ENCODE measurements at regions not wholly inside any gene's neighbourhood (a gene's known extent, or its start where the extent isn't known, plus 50 kb on each side); places are given as distances from the start of the nearest gene placed in this dataset.

DNA sequence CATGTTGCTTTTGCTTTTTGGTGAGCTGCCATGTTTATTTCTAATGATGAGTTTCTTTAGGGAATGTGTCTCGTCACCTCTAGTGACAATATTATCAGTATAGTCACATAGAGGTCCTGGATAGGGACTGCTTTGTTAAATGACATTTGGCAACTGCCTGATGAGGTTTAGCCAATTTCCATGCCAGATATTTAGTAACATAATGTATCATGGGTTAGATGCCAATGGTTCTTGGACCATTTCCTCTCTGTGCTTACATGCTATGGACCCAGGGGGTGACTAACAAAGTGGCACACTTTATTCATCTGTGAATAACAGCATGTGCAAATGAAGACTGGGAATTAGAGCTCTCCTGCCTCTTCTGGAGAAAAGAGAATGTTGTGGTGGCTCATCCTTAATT, 56.2 kb upstream of the RAB27B start:
- no peak overlapping the region for H3K4me3 ChIP-seq (replicated peaks in 1 of 2; ENCODE audit: low read depth in 1 of 2, low read length in 2 of 2)
- no peaks in the 10 kb centered on the region for H3K9me2 ChIP-seq (ENCODE audit: insufficient read depth)
- POLR2A ChIA-PET: no interaction called here
- no peaks in the 10 kb centered on the region for H3K79me2 ChIP-seq (ENCODE audit: insufficient read depth, low read length)
- no peaks in the 10 kb centered on the region for H4K20me1 ChIP-seq (ENCODE audit: insufficient read depth)
- H3K9me3 ChIP-seq (ENCODE audit: control insufficient read depth in 1 of 2, insufficient read depth in 1 of 2, low read depth in 1 of 2, low read length in 2 of 2): no peaks in the 10 kb centered on the region
- no peak overlapping the region for H3K4me2 ChIP-seq (ENCODE audit: low read length)
- no peak overlapping the region for H2AFZ ChIP-seq (ENCODE audit: low read depth, low read length, poor library complexity, severe bottlenecking)
- no peak for ATAC-seq
- peaks cover 12 to 26% of the 10 kb centered on the region in 2 experiments for H3K4me1 ChIP-seq (ENCODE audit: control insufficient read depth in 1 of 2, insufficient read depth in 2 of 2, low read length in 2 of 2)
- TF ChIP-seq EGR1 (IDR thresholded peaks at IDR 0.05; ENCODE audit: low read depth) (no peak), SP1 (IDR thresholded peaks at IDR 0.05; ENCODE audit: low read depth) (no peak), TCF7L2 (IDR thresholded peaks at IDR 0.05; ENCODE audit: borderline replicate concordance, extremely low read depth, insufficient read depth, insufficient read length) (no peak), EZH2 (IDR thresholded peaks at IDR 0.05) (no peak)
- TF ChIP-seq, protein P1, sequence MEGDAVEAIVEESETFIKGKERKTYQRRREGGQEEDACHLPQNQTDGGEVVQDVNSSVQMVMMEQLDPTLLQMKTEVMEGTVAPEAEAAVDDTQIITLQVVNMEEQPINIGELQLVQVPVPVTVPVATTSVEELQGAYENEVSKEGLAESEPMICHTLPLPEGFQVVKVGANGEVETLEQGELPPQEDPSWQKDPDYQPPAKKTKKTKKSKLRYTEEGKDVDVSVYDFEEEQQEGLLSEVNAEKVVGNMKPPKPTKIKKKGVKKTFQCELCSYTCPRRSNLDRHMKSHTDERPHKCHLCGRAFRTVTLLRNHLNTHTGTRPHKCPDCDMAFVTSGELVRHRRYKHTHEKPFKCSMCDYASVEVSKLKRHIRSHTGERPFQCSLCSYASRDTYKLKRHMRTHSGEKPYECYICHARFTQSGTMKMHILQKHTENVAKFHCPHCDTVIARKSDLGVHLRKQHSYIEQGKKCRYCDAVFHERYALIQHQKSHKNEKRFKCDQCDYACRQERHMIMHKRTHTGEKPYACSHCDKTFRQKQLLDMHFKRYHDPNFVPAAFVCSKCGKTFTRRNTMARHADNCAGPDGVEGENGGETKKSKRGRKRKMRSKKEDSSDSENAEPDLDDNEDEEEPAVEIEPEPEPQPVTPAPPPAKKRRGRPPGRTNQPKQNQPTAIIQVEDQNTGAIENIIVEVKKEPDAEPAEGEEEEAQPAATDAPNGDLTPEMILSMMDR (IDR thresholded peaks at IDR 0.05 in 2 of 3, conservative IDR thresholded peaks at IDR 0.05 in 1 of 3; ENCODE audit: borderline replicate concordance in 1 of 3, insufficient read depth in 1 of 3, low read depth in 2 of 3, low read length in 2 of 3): no peak
- RAD21 ChIA-PET (ENCODE audit: low non-redundant PET in 1 of 2, low total read pairs in 2 of 2, uncharacterized antibody in 2 of 2, unreplicated experiment in 2 of 2): no interaction called here
- no peaks in the 10 kb centered on the region for H3K27me3 ChIP-seq (ENCODE audit: insufficient read depth, low read length)
- no peak overlapping the region for H3K9ac ChIP-seq (ENCODE audit: low read length)
- no TSS peak for BruUV-seq (replicated peaks)
- no peak overlapping the region for H3K27ac ChIP-seq (ENCODE audit: low read depth, low read length)
- no peaks in the 10 kb centered on the region for H3K36me3 ChIP-seq (ENCODE audit: control insufficient read depth in 1 of 2, insufficient read depth in 2 of 2, low read length in 2 of 2)
- intact Hi-C loops (cut with micrococcal nuclease): no loop called here
- DNase-seq (ENCODE audit: low read depth, low spot score): no peak
- CTCF ChIA-PET: no interaction called here

DNA sequence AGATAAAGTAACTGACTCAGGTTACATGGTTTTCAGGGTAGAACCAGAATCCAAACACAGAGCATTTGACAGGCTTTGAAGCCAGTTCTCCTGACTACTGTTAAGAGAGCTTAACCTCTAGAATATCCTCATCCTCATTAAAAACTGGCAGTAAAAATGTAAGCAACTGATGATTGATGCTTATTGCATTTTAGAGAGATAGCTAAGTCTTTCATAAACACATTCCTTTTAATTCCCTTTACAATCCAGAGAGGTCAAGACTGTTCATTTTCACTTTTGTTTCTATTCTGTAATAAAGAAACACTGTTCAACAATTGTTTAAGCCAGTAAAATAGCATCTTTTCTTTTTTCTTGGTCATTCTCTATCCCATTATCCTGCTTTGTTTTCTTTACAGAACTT, 53.9 kb upstream of the RAB27B start:
- Histone ChIP-seq H2AFZ (ENCODE audit: low read depth, low read length, poor library complexity, severe bottlenecking) (no peak overlapping the region), H3K27me3 (ENCODE audit: insufficient read depth, low read length) (no peaks in the 10 kb centered on the region), H3K9me2 (ENCODE audit: insufficient read depth) (no peaks in the 10 kb centered on the region), H3K36me3 (ENCODE audit: control insufficient read depth in 1 of 2, insufficient read depth in 2 of 2, low read length in 2 of 2) (no peaks in the 10 kb centered on the region), H3K9me3 (ENCODE audit: control insufficient read depth in 1 of 2, insufficient read depth in 1 of 2, low read depth in 1 of 2, low read length in 2 of 2) (no peaks in the 10 kb centered on the region), H3K4me1 (ENCODE audit: control insufficient read depth in 1 of 2, insufficient read depth in 2 of 2, low read length in 2 of 2) (peaks cover 16 to 38% of the 10 kb centered on the region in 2 experiments), H3K4me2 (ENCODE audit: low read length) (no peak overlapping the region), H3K79me2 (ENCODE audit: insufficient read depth, low read length) (no peaks in the 10 kb centered on the region), H3K9ac (ENCODE audit: low read length) (no peak overlapping the region), H4K20me1 (ENCODE audit: insufficient read depth) (no peaks in the 10 kb centered on the region), H3K27ac (ENCODE audit: low read depth, low read length) (no peak overlapping the region), H3K4me3 (replicated peaks in 1 of 2; ENCODE audit: low read depth in 1 of 2, low read length in 2 of 2) (no peak overlapping the region)
- no peak for ATAC-seq
- DNase-seq (ENCODE audit: low read depth, low spot score): no peak
- intact Hi-C loops (cut with micrococcal nuclease): no loop called here
- RAD21 ChIA-PET (ENCODE audit: low non-redundant PET in 1 of 2, low total read pairs in 2 of 2, uncharacterized antibody in 2 of 2, unreplicated experiment in 2 of 2): no interaction called here
- BruUV-seq (replicated peaks): no TSS peak
- POLR2A ChIA-PET: interaction anchor here (1.1 kb wide), 1 partner anchor 12 kb away, joined by 3 read pairs; no protein-coding TSS in a partner anchor
- CTCF ChIA-PET: no interaction called here
- TF ChIP-seq, protein P2, sequence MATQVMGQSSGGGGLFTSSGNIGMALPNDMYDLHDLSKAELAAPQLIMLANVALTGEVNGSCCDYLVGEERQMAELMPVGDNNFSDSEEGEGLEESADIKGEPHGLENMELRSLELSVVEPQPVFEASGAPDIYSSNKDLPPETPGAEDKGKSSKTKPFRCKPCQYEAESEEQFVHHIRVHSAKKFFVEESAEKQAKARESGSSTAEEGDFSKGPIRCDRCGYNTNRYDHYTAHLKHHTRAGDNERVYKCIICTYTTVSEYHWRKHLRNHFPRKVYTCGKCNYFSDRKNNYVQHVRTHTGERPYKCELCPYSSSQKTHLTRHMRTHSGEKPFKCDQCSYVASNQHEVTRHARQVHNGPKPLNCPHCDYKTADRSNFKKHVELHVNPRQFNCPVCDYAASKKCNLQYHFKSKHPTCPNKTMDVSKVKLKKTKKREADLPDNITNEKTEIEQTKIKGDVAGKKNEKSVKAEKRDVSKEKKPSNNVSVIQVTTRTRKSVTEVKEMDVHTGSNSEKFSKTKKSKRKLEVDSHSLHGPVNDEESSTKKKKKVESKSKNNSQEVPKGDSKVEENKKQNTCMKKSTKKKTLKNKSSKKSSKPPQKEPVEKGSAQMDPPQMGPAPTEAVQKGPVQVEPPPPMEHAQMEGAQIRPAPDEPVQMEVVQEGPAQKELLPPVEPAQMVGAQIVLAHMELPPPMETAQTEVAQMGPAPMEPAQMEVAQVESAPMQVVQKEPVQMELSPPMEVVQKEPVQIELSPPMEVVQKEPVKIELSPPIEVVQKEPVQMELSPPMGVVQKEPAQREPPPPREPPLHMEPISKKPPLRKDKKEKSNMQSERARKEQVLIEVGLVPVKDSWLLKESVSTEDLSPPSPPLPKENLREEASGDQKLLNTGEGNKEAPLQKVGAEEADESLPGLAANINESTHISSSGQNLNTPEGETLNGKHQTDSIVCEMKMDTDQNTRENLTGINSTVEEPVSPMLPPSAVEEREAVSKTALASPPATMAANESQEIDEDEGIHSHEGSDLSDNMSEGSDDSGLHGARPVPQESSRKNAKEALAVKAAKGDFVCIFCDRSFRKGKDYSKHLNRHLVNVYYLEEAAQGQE (IDR thresholded peaks at IDR 0.05; ENCODE audit: low read depth): no peak
- TF ChIP-seq, protein P1 (IDR thresholded peaks at IDR 0.05 in 2 of 3, conservative IDR thresholded peaks at IDR 0.05 in 1 of 3; ENCODE audit: borderline replicate concordance in 1 of 3, insufficient read depth in 1 of 3, low read depth in 2 of 3, low read length in 2 of 3): no peak
- TF ChIP-seq FOSL1 (IDR thresholded peaks at IDR 0.05; ENCODE audit: low read depth) (no peak), EGR1 (IDR thresholded peaks at IDR 0.05; ENCODE audit: low read depth) (no peak), POLR2A (IDR thresholded peaks at IDR 0.05; ENCODE audit: borderline replicate concordance, extremely low read depth, insufficient read depth, insufficient read length) (no peak), ZFX (IDR thresholded peaks at IDR 0.05) (no peak), SIN3A (IDR thresholded peaks at IDR 0.05; ENCODE audit: low read depth) (no peak), EZH2 (IDR thresholded peaks at IDR 0.05) (no peak), TCF7L2 (IDR thresholded peaks at IDR 0.05; ENCODE audit: borderline replicate concordance, extremely low read depth, insufficient read depth, insufficient read length) (no peak)
- TF ChIP-seq, protein P3, sequence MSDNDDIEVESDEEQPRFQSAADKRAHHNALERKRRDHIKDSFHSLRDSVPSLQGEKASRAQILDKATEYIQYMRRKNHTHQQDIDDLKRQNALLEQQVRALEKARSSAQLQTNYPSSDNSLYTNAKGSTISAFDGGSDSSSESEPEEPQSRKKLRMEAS (IDR thresholded peaks at IDR 0.05): no peak
- TF ChIP-seq, protein P4, sequence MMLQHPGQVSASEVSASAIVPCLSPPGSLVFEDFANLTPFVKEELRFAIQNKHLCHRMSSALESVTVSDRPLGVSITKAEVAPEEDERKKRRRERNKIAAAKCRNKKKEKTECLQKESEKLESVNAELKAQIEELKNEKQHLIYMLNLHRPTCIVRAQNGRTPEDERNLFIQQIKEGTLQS (IDR thresholded peaks at IDR 0.05): no peak

All from HCT116 (cell line).